ENCODE measurements at regions not wholly inside any gene's neighbourhood (a gene's known extent, or its start where the extent isn't known, plus 50 kb on each side); places are given as distances from the start of the nearest gene placed in this dataset.

DNA sequence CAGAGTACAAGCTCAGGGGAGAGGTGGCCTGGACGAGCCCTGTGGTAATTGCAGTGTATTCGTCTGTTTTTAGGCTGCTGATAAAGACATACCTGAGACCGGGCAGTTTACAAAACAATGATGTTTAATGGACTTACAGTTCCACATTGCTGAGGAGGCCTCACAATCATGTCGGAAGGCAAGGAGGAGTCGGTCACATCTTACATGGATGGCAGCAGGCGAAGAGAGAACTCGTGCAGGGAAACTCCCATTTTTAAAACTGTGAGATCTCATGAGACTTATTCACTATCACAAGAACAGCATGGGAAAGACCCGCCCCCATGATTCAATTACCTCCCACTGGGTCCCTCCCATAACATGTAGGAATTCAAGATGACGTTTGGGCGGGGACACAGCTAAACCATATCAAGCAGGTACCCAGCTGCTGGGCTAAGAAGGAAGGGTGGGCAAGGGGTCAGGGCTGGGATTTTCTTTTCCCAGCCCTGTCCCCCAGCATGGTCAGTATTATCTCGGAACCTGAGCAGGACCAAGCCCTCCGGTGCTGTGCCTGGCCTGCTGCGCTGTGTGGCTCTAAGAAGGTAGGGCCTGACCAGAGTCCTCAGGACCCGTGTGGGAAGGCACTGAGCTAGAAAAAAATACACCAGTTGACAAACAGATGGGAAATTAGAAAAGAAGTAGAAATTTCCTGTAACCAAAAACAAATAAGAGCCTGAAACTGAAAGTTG, 78.6 kb upstream of the SH3BP4 start:
- TF ChIP-seq, protein P1, sequence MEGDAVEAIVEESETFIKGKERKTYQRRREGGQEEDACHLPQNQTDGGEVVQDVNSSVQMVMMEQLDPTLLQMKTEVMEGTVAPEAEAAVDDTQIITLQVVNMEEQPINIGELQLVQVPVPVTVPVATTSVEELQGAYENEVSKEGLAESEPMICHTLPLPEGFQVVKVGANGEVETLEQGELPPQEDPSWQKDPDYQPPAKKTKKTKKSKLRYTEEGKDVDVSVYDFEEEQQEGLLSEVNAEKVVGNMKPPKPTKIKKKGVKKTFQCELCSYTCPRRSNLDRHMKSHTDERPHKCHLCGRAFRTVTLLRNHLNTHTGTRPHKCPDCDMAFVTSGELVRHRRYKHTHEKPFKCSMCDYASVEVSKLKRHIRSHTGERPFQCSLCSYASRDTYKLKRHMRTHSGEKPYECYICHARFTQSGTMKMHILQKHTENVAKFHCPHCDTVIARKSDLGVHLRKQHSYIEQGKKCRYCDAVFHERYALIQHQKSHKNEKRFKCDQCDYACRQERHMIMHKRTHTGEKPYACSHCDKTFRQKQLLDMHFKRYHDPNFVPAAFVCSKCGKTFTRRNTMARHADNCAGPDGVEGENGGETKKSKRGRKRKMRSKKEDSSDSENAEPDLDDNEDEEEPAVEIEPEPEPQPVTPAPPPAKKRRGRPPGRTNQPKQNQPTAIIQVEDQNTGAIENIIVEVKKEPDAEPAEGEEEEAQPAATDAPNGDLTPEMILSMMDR (conservative IDR thresholded peaks at IDR 0.05 in 1 of 2, IDR thresholded peaks at IDR 0.05 in 1 of 2; ENCODE audit: low read depth in 1 of 2, low read length in 2 of 2): no peak
- TF ChIP-seq EZH2 (IDR thresholded peaks at IDR 0.05; ENCODE audit: low read length, missing control alignments): no peak
